Transverse colon (tissue), 4 donors: ENCODE measurements at regions not wholly inside any gene's neighbourhood (a gene's known extent, or its start where the extent isn't known, plus 50 kb on each side); places are given as distances from the start of the nearest gene placed in this dataset.

Experiments used
- DNase-seq: peaks from one replicate; pipeline ENCODE4 v3.0.0-alpha.2; 2019
- H3K27ac ChIP-seq, 4 donors: fragments of 200-600 bp; sonication (generic); 2 replicates each; pipeline ENCODE4 v1.5.1; 2016 to 2018; ENCODE audit warnings: inconsistent platforms in 4 of 4
- H3K27me3 ChIP-seq: fragments of 200-600 bp; sonication (generic); 2 replicates; pipeline ENCODE4 v1.5.1; 2017; ENCODE audit warnings: inconsistent platforms
- H3K36me3 ChIP-seq, 4 donors: fragments of 200-600 bp; sonication (generic); 2 replicates each; pipeline ENCODE4 v1.5.1; 2017 to 2019; ENCODE audit warnings: inconsistent platforms in 4 of 4
- H3K4me1 ChIP-seq, 4 donors: fragments of 200-600 bp; sonication (generic); 2 replicates each; pipeline ENCODE4 v1.5.1; 2017 to 2020; ENCODE audit warnings: inconsistent platforms in 4 of 4
- H3K4me3 ChIP-seq, 4 donors: fragments of 200-600 bp; sonication (generic); 1 replicate in 1 of 4; 2 replicates in 3 of 4; pipeline versions ENCODE4 v1.5.1 to v1.6.1; 2017 to 2019; ENCODE audit warnings: inconsistent platforms in 4 of 4
- H3K9me3 ChIP-seq, 2 donors: fragments of 200-600 bp; sonication (generic); 2 replicates each; pipeline ENCODE4 v1.5.1; 2017 to 2019; ENCODE audit warnings: inconsistent platforms in 2 of 2
- CTCF ChIP-seq, 5 experiments: fragments of 200-600 bp in 3 of 5; fragments of 450-650 bp in 2 of 5; sonication (generic) in 3 of 5; IDR thresholded peaks; 1 replicate in 2 of 5; 2 replicates in 3 of 5; pipeline ENCODE4 v1.5.1; 2016 to 2017; ENCODE audit warnings: antibody characterized with exemption in 5 of 5, inconsistent platforms in 3 of 5, mild to moderate bottlenecking in 2 of 5, moderate library complexity in 1 of 5
- EP300 ChIP-seq: sonication (generic); formaldehyde crosslinking; IDR thresholded peaks from one replicate; pipeline ENCODE4 v1.6.1; 2017; ENCODE audit warnings: antibody characterized with exemption, low read depth
- POLR2A ChIP-seq: fragments of 450-650 bp; IDR thresholded peaks from one replicate; pipeline ENCODE4 v1.6.1; 2016; ENCODE audit warnings: antibody characterized with exemption, mild to moderate bottlenecking, moderate library complexity
- POLR2AphosphoS5 ChIP-seq, 3 donors: sonication (generic); formaldehyde crosslinking; IDR thresholded peaks; one replicate each; pipeline ENCODE4 v1.6.1; 2016; ENCODE audit warnings: antibody characterized with exemption in 3 of 3
- WGBS, 2 donors: methylation state at CpG; one replicate each; pipeline ENCODE4 v1.1.5; 2018; ENCODE audit warnings: low coverage in 1 of 2; 5-methylcytosine and 5-hydroxymethylcytosine counted together
- in situ Hi-C, 4 donors: fragments of 200-750 bp; cut with MboI; loops; one replicate each; pipeline versions ENCODE4 v1.15.0 to v1.15.1; 2017; ENCODE audit warnings: low sequenced_read_pairs in 3 of 4, low pct_ligation_motif_present in 1 of 4, low pct_unique_long_range_greater_than_20kb in 1 of 4
- intact Hi-C: fragments of 100-400 bp; cut with DNase I; formaldehyde crosslinking; loops from one replicate; pipeline ENCODE4 v1.15.1; 2023; ENCODE audit warnings: low total_unique reads

DNA sequence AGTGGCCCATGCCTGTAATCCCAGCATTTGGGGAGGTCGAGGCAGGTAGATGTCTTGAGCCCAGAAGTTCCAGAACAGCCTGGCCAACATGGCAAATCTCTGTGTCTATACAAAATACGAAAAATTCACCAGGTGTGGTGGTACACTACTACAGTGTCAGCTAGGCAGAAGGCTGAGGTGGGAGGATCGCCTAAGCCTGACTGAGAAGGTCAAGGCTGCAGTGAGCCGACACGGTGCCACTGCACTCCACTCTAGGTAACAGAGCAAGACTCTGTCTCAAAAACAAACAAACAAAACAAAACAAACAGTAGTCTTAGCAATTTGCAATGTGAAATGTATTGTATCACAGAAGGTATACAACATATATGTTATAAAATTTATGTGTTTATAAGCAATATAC, 348.0 kb downstream of the SEMA3D start:
- Histone ChIP-seq H3K4me1 (no peaks in the 10 kb centered on the region), H3K27ac (no peak overlapping the region), H3K36me3 (no peaks in the 10 kb centered on the region), H3K4me3 (no peak overlapping the region), H3K9me3 (no peaks in the 10 kb centered on the region), H3K27me3 (no peaks in the 10 kb centered on the region)
- no peak for TF ChIP-seq POLR2AphosphoS5 (IDR thresholded peaks at IDR 0.05)
- TF ChIP-seq EP300: no peak
- intact Hi-C loops: no loop called here
- WGBS, 2 donors: 66 to 71% methylated on average over 5 of the region's 5 CpGs
- DNase-seq: no peak
- in situ Hi-C loops: no loop called here

- no peaks in the 10 kb centered on the region for H3K9me3 ChIP-seq
- H3K36me3 ChIP-seq: no peaks in the 10 kb centered on the region
- TF ChIP-seq POLR2A: no peak
- no peak for TF ChIP-seq POLR2AphosphoS5 (IDR thresholded peaks at IDR 0.05)
- no peak for TF ChIP-seq EP300
- no peak for TF ChIP-seq CTCF (IDR thresholded peaks at IDR 0.05)
- 59 to 76% methylated on average over 2 of the region's 2 CpGs for WGBS, 2 donors
- no peak overlapping the region for H3K27ac ChIP-seq
- intact Hi-C loops: no loop called here
- no peaks in the 10 kb centered on the region for H3K27me3 ChIP-seq
- no peak for DNase-seq
- in situ Hi-C loops: no loop called here
- H3K4me3 ChIP-seq: no peak overlapping the region
- no peaks in the 10 kb centered on the region for H3K4me1 ChIP-seq
Measured at GRCh38 chr7:84837405-84837804, 349.5 kb downstream of the SEMA3D start.

GRCh38 chr7:84829719-84830118, 357.1 kb downstream of the SEMA3D start:
- Histone ChIP-seq H3K27ac (no peak overlapping the region), H3K9me3 (no peaks in the 10 kb centered on the region), H3K36me3 (no peaks in the 10 kb centered on the region), H3K4me1 (no peaks in the 10 kb centered on the region), H3K27me3 (no peaks in the 10 kb centered on the region), H3K4me3 (no peak overlapping the region)
- no peak for DNase-seq
- intact Hi-C loops: no loop called here
- in situ Hi-C loops: no loop called here
- no peak for TF ChIP-seq EP300
- TF ChIP-seq POLR2A: no peak
- TF ChIP-seq POLR2AphosphoS5 (IDR thresholded peaks at IDR 0.05): no peak
- no peak for TF ChIP-seq CTCF (IDR thresholded peaks at IDR 0.05)

GRCh38 chr7:84824057-84824651, 362.7 kb downstream of the SEMA3D start:
- Histone ChIP-seq H3K9me3 (no peaks in the 10 kb centered on the region), H3K27ac (no peak overlapping the region), H3K27me3 (no peaks in the 10 kb centered on the region), H3K4me3 (no peak overlapping the region), H3K36me3 (no peaks in the 10 kb centered on the region), H3K4me1 (no peaks in the 10 kb centered on the region)
- TF ChIP-seq POLR2A (no peak), EP300 (no peak), CTCF (IDR thresholded peaks at IDR 0.05) (no peak), POLR2AphosphoS5 (IDR thresholded peaks at IDR 0.05) (no peak)
- in situ Hi-C loops: no loop called here
- no peak for DNase-seq
- intact Hi-C loops: no loop called here
- WGBS, 2 donors: 74 to 79% methylated on average over 3 of the region's 3 CpGs

DNA sequence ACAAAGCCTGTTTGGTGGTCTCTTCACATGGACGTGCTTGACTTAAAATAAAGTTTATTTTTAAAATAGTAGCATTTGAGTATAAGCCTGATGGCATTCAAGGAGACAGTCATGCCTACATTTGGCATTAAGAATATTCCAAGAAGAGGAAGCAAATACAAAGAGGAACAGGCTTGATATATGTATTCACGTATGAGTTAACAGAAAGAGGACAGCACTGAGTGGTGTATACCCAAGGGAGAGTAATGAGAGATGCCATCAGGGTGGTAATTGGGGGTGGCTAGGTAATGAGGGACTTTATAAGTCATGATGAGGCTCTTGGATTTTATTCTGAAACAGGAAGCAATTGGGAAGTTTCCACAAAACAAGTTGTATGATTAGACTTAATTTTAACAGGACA, 363.3 kb downstream of the SEMA3D start:
- intact Hi-C loops (no loop called here), in situ Hi-C loops (no loop called here)
- WGBS, 2 donors: 48% methylated on average over 2 of the region's 2 CpGs

More for the DNA sequence above, 363.3 kb downstream of the SEMA3D start:
- no peak overlapping the region for H3K27ac ChIP-seq
- no peak for DNase-seq
- no peaks in the 10 kb centered on the region for H3K9me3 ChIP-seq
- H3K4me3 ChIP-seq: no peak overlapping the region
- no peaks in the 10 kb centered on the region for H3K27me3 ChIP-seq
- no peaks in the 10 kb centered on the region for H3K36me3 ChIP-seq
- no peaks in the 10 kb centered on the region for H3K4me1 ChIP-seq
- TF ChIP-seq POLR2A: no peak
- no peak for TF ChIP-seq CTCF (IDR thresholded peaks at IDR 0.05)
- no peak for TF ChIP-seq EP300
- no peak for TF ChIP-seq POLR2AphosphoS5 (IDR thresholded peaks at IDR 0.05)
